ENCODE measurements at regions not wholly inside any gene's neighbourhood (a gene's known extent, or its start where the extent isn't known, plus 50 kb on each side); places are given as distances from the start of the nearest gene placed in this dataset.
"Not testable (repeated sequence)": the region's sequence is repeated elsewhere in the genome, so short reads cannot be mapped to it uniquely, and the experiment has no call there.

GRCh38 chr11:71750908-71751307 lies 82.1 kb upstream of the DEFB108B start:
- TF ChIP-seq POLR2A, CTCF (IDR thresholded peaks at IDR 0.05): not testable (repeated sequence)
